ENCODE measurements at regions not wholly inside any gene's neighbourhood (a gene's known extent, or its start where the extent isn't known, plus 50 kb on each side); places are given as distances from the start of the nearest gene placed in this dataset.

DNA sequence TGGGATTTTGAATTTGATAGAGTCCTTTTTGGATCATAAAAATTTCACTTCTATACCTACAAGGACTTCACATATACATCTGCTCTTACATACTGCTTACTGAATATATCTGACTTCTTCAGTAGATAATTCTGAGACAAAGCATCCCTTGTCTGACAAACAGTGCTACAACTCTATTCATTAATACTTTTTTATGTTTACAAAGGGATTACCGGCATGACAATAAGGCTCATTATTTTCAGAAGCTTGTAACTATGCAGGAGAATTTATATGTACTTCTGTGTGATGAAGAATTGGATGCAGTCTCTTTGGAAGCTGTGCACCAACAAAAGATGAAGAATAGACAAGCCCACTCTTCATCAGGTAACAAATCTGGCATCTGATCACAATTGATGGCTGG lies 1070.3 kb downstream of the STIM2 start:
- no peaks in the 10 kb centered on the region for H3F3A ChIP-seq (ENCODE audit: control insufficient read depth, insufficient read depth)
- H3K9me3 ChIP-seq (ENCODE audit: control insufficient read depth, insufficient read depth, low read length): no peaks in the 10 kb centered on the region
- no peaks in the 10 kb centered on the region for H4K20me1 ChIP-seq (ENCODE audit: control insufficient read depth, insufficient read depth, low read depth, low read length)
- no peaks in the 10 kb centered on the region for H3K27me3 ChIP-seq (ENCODE audit: control insufficient read depth, low read length)
- no peaks in the 10 kb centered on the region for H3K79me2 ChIP-seq (ENCODE audit: control insufficient read depth, low read length)
- no peak overlapping the region for H3K27ac ChIP-seq (ENCODE audit: low read depth, low read length)
- H3K4me1 ChIP-seq (ENCODE audit: control insufficient read depth, low read length): no peaks in the 10 kb centered on the region
- no peak overlapping the region for H3K4me3 ChIP-seq (ENCODE audit: low read length)
- no peaks in the 10 kb centered on the region for H3K36me3 ChIP-seq (ENCODE audit: control insufficient read depth, low read length)
- no peaks in the 10 kb centered on the region for H3K9me2 ChIP-seq (replicated peaks; ENCODE audit: control insufficient read depth, low read length)
- TF ChIP-seq, protein P1, sequence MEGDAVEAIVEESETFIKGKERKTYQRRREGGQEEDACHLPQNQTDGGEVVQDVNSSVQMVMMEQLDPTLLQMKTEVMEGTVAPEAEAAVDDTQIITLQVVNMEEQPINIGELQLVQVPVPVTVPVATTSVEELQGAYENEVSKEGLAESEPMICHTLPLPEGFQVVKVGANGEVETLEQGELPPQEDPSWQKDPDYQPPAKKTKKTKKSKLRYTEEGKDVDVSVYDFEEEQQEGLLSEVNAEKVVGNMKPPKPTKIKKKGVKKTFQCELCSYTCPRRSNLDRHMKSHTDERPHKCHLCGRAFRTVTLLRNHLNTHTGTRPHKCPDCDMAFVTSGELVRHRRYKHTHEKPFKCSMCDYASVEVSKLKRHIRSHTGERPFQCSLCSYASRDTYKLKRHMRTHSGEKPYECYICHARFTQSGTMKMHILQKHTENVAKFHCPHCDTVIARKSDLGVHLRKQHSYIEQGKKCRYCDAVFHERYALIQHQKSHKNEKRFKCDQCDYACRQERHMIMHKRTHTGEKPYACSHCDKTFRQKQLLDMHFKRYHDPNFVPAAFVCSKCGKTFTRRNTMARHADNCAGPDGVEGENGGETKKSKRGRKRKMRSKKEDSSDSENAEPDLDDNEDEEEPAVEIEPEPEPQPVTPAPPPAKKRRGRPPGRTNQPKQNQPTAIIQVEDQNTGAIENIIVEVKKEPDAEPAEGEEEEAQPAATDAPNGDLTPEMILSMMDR (IDR thresholded peaks at IDR 0.05; ENCODE audit: low read depth, low read length, poor library complexity, severe bottlenecking): no peak
- no peak for TF ChIP-seq EZH2phosphoT487 (IDR thresholded peaks at IDR 0.05; ENCODE audit: borderline replicate concordance, low read length)
- no peak overlapping the region for H3K4me2 ChIP-seq (ENCODE audit: low read length)

DNA sequence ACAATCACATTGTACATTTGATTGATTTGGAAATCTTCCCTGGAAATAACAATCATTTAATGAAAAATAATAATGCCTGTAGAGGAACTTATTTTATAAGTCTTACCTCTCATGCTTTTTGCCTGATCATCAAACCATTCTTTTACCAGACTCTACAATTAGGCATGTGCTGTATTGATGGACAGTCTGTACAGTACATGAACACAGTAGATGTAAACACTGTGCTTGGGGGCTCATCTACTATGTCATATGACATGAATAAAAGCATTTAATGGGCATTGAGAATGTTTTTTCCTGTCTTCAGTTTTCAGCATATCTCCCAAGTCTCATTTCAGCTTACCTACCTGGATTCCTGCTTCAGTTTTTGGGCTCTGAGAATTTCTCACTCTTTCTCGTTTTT lies 1070.9 kb downstream of the STIM2 start:
- H3K79me2 ChIP-seq (ENCODE audit: control insufficient read depth, low read length): no peaks in the 10 kb centered on the region
- H3F3A ChIP-seq (ENCODE audit: control insufficient read depth, insufficient read depth): no peaks in the 10 kb centered on the region
- H3K9me2 ChIP-seq (replicated peaks; ENCODE audit: control insufficient read depth, low read length): no peaks in the 10 kb centered on the region
- no peaks in the 10 kb centered on the region for H3K36me3 ChIP-seq (ENCODE audit: control insufficient read depth, low read length)
- H4K20me1 ChIP-seq (ENCODE audit: control insufficient read depth, insufficient read depth, low read depth, low read length): no peaks in the 10 kb centered on the region
- no peaks in the 10 kb centered on the region for H3K27me3 ChIP-seq (ENCODE audit: control insufficient read depth, low read length)
- no peaks in the 10 kb centered on the region for H3K4me1 ChIP-seq (ENCODE audit: control insufficient read depth, low read length)
- no peaks in the 10 kb centered on the region for H3K9me3 ChIP-seq (ENCODE audit: control insufficient read depth, insufficient read depth, low read length)
- no peak overlapping the region for H3K4me2 ChIP-seq (ENCODE audit: low read length)
- TF ChIP-seq, protein P1 (IDR thresholded peaks at IDR 0.05; ENCODE audit: low read depth, low read length, poor library complexity, severe bottlenecking): no peak
- TF ChIP-seq EZH2phosphoT487 (IDR thresholded peaks at IDR 0.05; ENCODE audit: borderline replicate concordance, low read length): no peak
- no peak overlapping the region for H3K27ac ChIP-seq (ENCODE audit: low read depth, low read length)
- no peak overlapping the region for H3K4me3 ChIP-seq (ENCODE audit: low read length)

- H3K36me3 ChIP-seq (ENCODE audit: control insufficient read depth, low read length): no peaks in the 10 kb centered on the region
- no peak overlapping the region for H3K4me3 ChIP-seq (ENCODE audit: low read length)
- no peaks in the 10 kb centered on the region for H4K20me1 ChIP-seq (ENCODE audit: control insufficient read depth, insufficient read depth, low read depth, low read length)
- H3K79me2 ChIP-seq (ENCODE audit: control insufficient read depth, low read length): no peaks in the 10 kb centered on the region
- TF ChIP-seq, protein P1 (IDR thresholded peaks at IDR 0.05; ENCODE audit: low read depth, low read length, poor library complexity, severe bottlenecking): no peak
- TF ChIP-seq EZH2phosphoT487 (IDR thresholded peaks at IDR 0.05; ENCODE audit: borderline replicate concordance, low read length): no peak
- no peaks in the 10 kb centered on the region for H3K9me3 ChIP-seq (ENCODE audit: control insufficient read depth, insufficient read depth, low read length)
- H3K4me2 ChIP-seq (ENCODE audit: low read length): no peak overlapping the region
- no peaks in the 10 kb centered on the region for H3F3A ChIP-seq (ENCODE audit: control insufficient read depth, insufficient read depth)
- H3K9me2 ChIP-seq (replicated peaks; ENCODE audit: control insufficient read depth, low read length): no peaks in the 10 kb centered on the region
- no peaks in the 10 kb centered on the region for H3K4me1 ChIP-seq (ENCODE audit: control insufficient read depth, low read length)
- no peak overlapping the region for H3K27ac ChIP-seq (ENCODE audit: low read depth, low read length)
- H3K27me3 ChIP-seq (ENCODE audit: control insufficient read depth, low read length): no peaks in the 10 kb centered on the region
These were observed 1074.2 kb downstream of the STIM2 start for GRCh38 chr4:27934871-27935270.

DNA sequence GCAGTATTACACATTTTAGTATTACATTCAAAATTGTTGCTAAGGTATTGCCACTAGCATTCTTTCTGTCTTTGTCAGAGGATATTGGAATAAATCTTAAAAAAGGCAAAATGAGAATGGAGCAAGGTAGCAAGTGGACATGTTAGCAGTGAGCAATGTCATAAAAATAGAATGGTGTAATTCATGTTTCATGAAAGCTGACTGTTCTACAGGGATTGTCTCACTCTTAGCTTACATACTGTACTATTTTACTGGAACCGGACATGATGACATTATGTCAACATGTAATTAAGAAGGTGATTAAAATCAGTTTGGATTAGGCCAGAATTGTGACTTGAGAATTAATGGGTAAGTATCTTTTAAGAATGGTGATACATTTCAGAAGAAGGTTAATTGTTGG lies 1086.2 kb downstream of the STIM2 start:
- no peaks in the 10 kb centered on the region for H3K9me3 ChIP-seq (ENCODE audit: control insufficient read depth, insufficient read depth, low read length)
- H3K27ac ChIP-seq (ENCODE audit: low read depth, low read length): no peak overlapping the region
- no peaks in the 10 kb centered on the region for H4K20me1 ChIP-seq (ENCODE audit: control insufficient read depth, insufficient read depth, low read depth, low read length)
- H3K36me3 ChIP-seq (ENCODE audit: control insufficient read depth, low read length): no peaks in the 10 kb centered on the region
- H3K79me2 ChIP-seq (ENCODE audit: control insufficient read depth, low read length): no peaks in the 10 kb centered on the region
- H3K4me2 ChIP-seq (ENCODE audit: low read length): no peak overlapping the region
- no peak overlapping the region for H3K4me3 ChIP-seq (ENCODE audit: low read length)
- H3K9me2 ChIP-seq (replicated peaks; ENCODE audit: control insufficient read depth, low read length): no peaks in the 10 kb centered on the region
- H3K27me3 ChIP-seq (ENCODE audit: control insufficient read depth, low read length): no peaks in the 10 kb centered on the region
- no peaks in the 10 kb centered on the region for H3K4me1 ChIP-seq (ENCODE audit: control insufficient read depth, low read length)
- no peak for TF ChIP-seq EZH2phosphoT487 (IDR thresholded peaks at IDR 0.05; ENCODE audit: borderline replicate concordance, low read length)
- TF ChIP-seq, protein P1 (IDR thresholded peaks at IDR 0.05; ENCODE audit: low read depth, low read length, poor library complexity, severe bottlenecking): no peak
- no peaks in the 10 kb centered on the region for H3F3A ChIP-seq (ENCODE audit: control insufficient read depth, insufficient read depth)

Data from DOHH2 (cell line).